Suprapubic skin (tissue), 4 donors: ENCODE measurements at regions not wholly inside any gene's neighbourhood (a gene's known extent, or its start where the extent isn't known, plus 50 kb on each side); places are given as distances from the start of the nearest gene placed in this dataset.
A peak's percentile ranks its signal among the peaks of the same experiment; 100 is the strongest.

Experiments used
- DNase-seq, 2 donors: peaks; one replicate each; pipeline ENCODE4 v3.0.0-alpha.2; 2019; ENCODE audit warnings: low spot score in 2 of 2
- H3K27ac ChIP-seq: fragments of 200-600 bp; sonication (generic); one replicate; pipeline ENCODE4 v1.5.1; 2019
- H3K27me3 ChIP-seq: fragments of 200-600 bp; sonication (generic); one replicate; pipeline ENCODE4 v1.5.1; 2019
- H3K36me3 ChIP-seq: fragments of 200-600 bp; sonication (generic); one replicate; pipeline ENCODE4 v1.5.1; 2019
- H3K4me1 ChIP-seq: fragments of 200-600 bp; sonication (generic); one replicate; pipeline ENCODE4 v1.5.1; 2019
- H3K4me3 ChIP-seq: fragments of 200-600 bp; sonication (generic); one replicate; pipeline ENCODE4 v1.5.1; 2019; ENCODE audit warnings: mild to moderate bottlenecking
- H3K9me3 ChIP-seq: fragments of 200-600 bp; sonication (generic); one replicate; pipeline ENCODE4 v1.5.1; 2019
- CTCF ChIP-seq, 2 donors: fragments of 200-600 bp in 1 of 2; fragments of 450-650 bp in 1 of 2; sonication (generic) in 1 of 2; IDR thresholded peaks; one replicate each; pipeline ENCODE4 v1.5.1; 2016 to 2019; ENCODE audit warnings: antibody characterized with exemption in 2 of 2, mild to moderate bottlenecking in 1 of 2, moderate library complexity in 1 of 2
- EP300 ChIP-seq: sonication (generic); formaldehyde crosslinking; IDR thresholded peaks from one replicate; pipeline ENCODE4 v1.6.1; 2017; ENCODE audit warnings: antibody characterized with exemption
- POLR2A ChIP-seq, 2 donors: fragments of 450-650 bp; IDR thresholded peaks; one replicate each; pipeline ENCODE4 v1.6.1; 2017; ENCODE audit warnings: antibody characterized with exemption in 2 of 2, mild to moderate bottlenecking in 2 of 2, moderate library complexity in 2 of 2
- POLR2AphosphoS5 ChIP-seq, 3 donors: sonication (generic); formaldehyde crosslinking; IDR thresholded peaks; one replicate each; pipeline ENCODE4 v1.6.1; 2017; ENCODE audit warnings: antibody characterized with exemption in 3 of 3
- WGBS: methylation state at CpG from one replicate; pipeline ENCODE4 v1.1.5; 2018; 5-methylcytosine and 5-hydroxymethylcytosine counted together

- TF ChIP-seq CTCF (IDR thresholded peaks at IDR 0.05) (no peak), POLR2A (IDR thresholded peaks at IDR 0.05) (no peak), POLR2AphosphoS5 (IDR thresholded peaks at IDR 0.05) (no peak), EP300 (no peak)
- Histone ChIP-seq H3K27me3 (peaks cover 81% of the 10 kb centered on the region), H3K9me3 (no peaks in the 10 kb centered on the region), H3K36me3 (no peaks in the 10 kb centered on the region), H3K4me3 (peak overlapping the region; percentile 55), H3K4me1 (peaks cover 22% of the 10 kb centered on the region), H3K27ac (no peak overlapping the region)
- DNase-seq = no peak
- 1% methylated on average over 21 of the region's 89 CpGs for WGBS
Observed at GRCh38 chr15:77819851-77820728, 187.4 kb upstream of the LINGO1 start.

GRCh38 chr15:77819048-77819850, 186.5 kb upstream of the LINGO1 start:
- H3K9me3 ChIP-seq = no peaks in the 10 kb centered on the region
- WGBS = under 1% methylated on average over 37 of the region's 120 CpGs

GRCh38 chr15:77818484-77819047, 185.9 kb upstream of the LINGO1 start:
- H3K27me3 ChIP-seq = peaks cover 79% of the 10 kb centered on the region
- H3K4me1 ChIP-seq = peaks cover 22% of the 10 kb centered on the region
- TF ChIP-seq EP300 (no peak), CTCF (IDR thresholded peaks at IDR 0.05) (no peak), POLR2AphosphoS5 (IDR thresholded peaks at IDR 0.05) (no peak), POLR2A (IDR thresholded peaks at IDR 0.05) (no peak)
- no peak overlapping the region for H3K27ac ChIP-seq
- no CpG with 5 or more reads among the region's 50 CpGs for WGBS
- H3K4me3 ChIP-seq = peak overlapping the region; percentile 55
- DNase-seq = no peak
- no peaks in the 10 kb centered on the region for H3K9me3 ChIP-seq
- H3K36me3 ChIP-seq = no peaks in the 10 kb centered on the region

More at GRCh38 chr15:77819048-77819850, 186.5 kb upstream of the LINGO1 start:
- DNase-seq = no peak
- Histone ChIP-seq H3K36me3 (no peaks in the 10 kb centered on the region), H3K27me3 (peaks cover 77% of the 10 kb centered on the region), H3K27ac (no peak overlapping the region), H3K4me3 (peak overlapping the region; percentile 55), H3K4me1 (peaks cover 22% of the 10 kb centered on the region)
- no peak for TF ChIP-seq POLR2AphosphoS5 (IDR thresholded peaks at IDR 0.05)
- TF ChIP-seq EP300 = no peak
- TF ChIP-seq CTCF (IDR thresholded peaks at IDR 0.05) = no peak
- TF ChIP-seq POLR2A (IDR thresholded peaks at IDR 0.05) = no peak

- peaks cover 82% of the 10 kb centered on the region for H3K27me3 ChIP-seq
- H3K9me3 ChIP-seq = no peaks in the 10 kb centered on the region
- TF ChIP-seq CTCF (IDR thresholded peaks at IDR 0.05) (no peak), POLR2A (IDR thresholded peaks at IDR 0.05) (no peak), EP300 (no peak), POLR2AphosphoS5 (IDR thresholded peaks at IDR 0.05) (no peak)
- no peak overlapping the region for H3K27ac ChIP-seq
- H3K36me3 ChIP-seq = no peaks in the 10 kb centered on the region
- WGBS = 85% methylated on average over 7 of the region's 9 CpGs
- H3K4me1 ChIP-seq = peaks cover 22% of the 10 kb centered on the region
- no peak overlapping the region for H3K4me3 ChIP-seq
- DNase-seq = no peak
Observed at GRCh38 chr15:77817434-77817833, 184.7 kb upstream of the LINGO1 start.
